H1 (cell line): ENCODE measurements at regions not wholly inside any gene's neighbourhood (a gene's known extent, or its start where the extent isn't known, plus 50 kb on each side); places are given as distances from the start of the nearest gene placed in this dataset.

Source experiments
- CTCF ChIA-PET: fragments of 300-600 bp; sonication (Branson Sonifier 250); formaldehyde crosslinking; loops from one replicate; lab custom pipeline; 2021; ENCODE audit not compliant: partially characterized antibody; lab: Charles Lee
- POLR2A ChIA-PET: fragments of 300-600 bp; sonication (Branson Sonifier 250); formaldehyde crosslinking; loops from one replicate; lab custom pipeline; 2021; ENCODE audit warnings: inconsistent platforms; ENCODE audit not compliant: partially characterized antibody; lab: Charles Lee
- DNase-seq, 2 experiments: peaks; one replicate each; pipeline versions ENCODE4 v3.0.0 to v3.0.0-alpha.2; 2010 to 2022; ENCODE audit warnings: low spot score in 2 of 2, low read depth in 1 of 2, mixed read lengths in 1 of 2
- FAIRE-seq: peaks from 2 replicates; lab custom pipeline; 2011; peaks lifted over from hg19 to GRCh38; lab: Jason Lieb, UNC
- H2AFZ ChIP-seq: 2 replicates; pipeline ENCODE4 v1.8.1; 2012; ENCODE audit warnings: low read length, inconsistent platforms
- H2AK5ac ChIP-seq: 2 replicates; pipeline ENCODE4 v1.6.1; 2013; ENCODE audit warnings: low read depth, low read length
- H2BK120ac ChIP-seq: replicated peaks from 2 replicates; pipeline ENCODE3; 2013; ENCODE audit warnings: low read depth, low read length, inconsistent platforms
- H2BK12ac ChIP-seq: 2 replicates; pipeline ENCODE4 v1.6.1; 2013; ENCODE audit warnings: low read depth, low read length
- H2BK15ac ChIP-seq: 2 replicates; pipeline ENCODE4 v1.6.1; 2013; ENCODE audit warnings: low read length
- H2BK20ac ChIP-seq: 2 replicates; pipeline ENCODE4 v1.6.1; 2013; ENCODE audit warnings: low read length
- H2BK5ac ChIP-seq: 2 replicates; pipeline ENCODE4 v1.6.1; 2013; ENCODE audit warnings: low read depth, low read length
- H3K14ac ChIP-seq: 2 replicates; pipeline ENCODE4 v1.6.1; 2013; ENCODE audit warnings: inconsistent platforms; ENCODE audit not compliant: insufficient read length
- H3K18ac ChIP-seq: 2 replicates; pipeline ENCODE4 v1.6.1; 2013; ENCODE audit warnings: low read length; ENCODE audit errors: extremely low read depth
- H3K23ac ChIP-seq: 2 replicates; pipeline ENCODE4 v1.6.1; 2013; ENCODE audit warnings: inconsistent platforms; ENCODE audit not compliant: insufficient read length
- H3K23me2 ChIP-seq: 2 replicates; pipeline ENCODE4 v1.6.1; 2013; ENCODE audit warnings: low read depth, low read length
- H3K27ac ChIP-seq: 2 replicates; pipeline ENCODE4 v1.6.1; 2011; ENCODE audit warnings: low read depth, low read length, inconsistent platforms
- H3K27me3 ChIP-seq, 4 experiments: replicated peaks in 1 of 4; 1 replicate in 1 of 4; 2 replicates in 3 of 4; pipeline versions ENCODE4 v1.6.1 to v1.8.1; 2011 to 2013; ENCODE audit warnings: low read length in 3 of 4, mild to moderate bottlenecking in 3 of 4, inconsistent platforms in 2 of 4, mixed read lengths in 2 of 4, moderate library complexity in 1 of 4; ENCODE audit not compliant: control insufficient read depth in 3 of 4, insufficient read depth in 3 of 4; ENCODE audit errors: extremely low read depth in 1 of 4
- H3K36me3 ChIP-seq, 4 experiments: 2 replicates each; pipeline versions ENCODE4 v1.6.1 to v1.8.1; 2011 to 2013; ENCODE audit warnings: mild to moderate bottlenecking in 4 of 4, low read length in 3 of 4, moderate library complexity in 2 of 4, control low read depth in 1 of 4, inconsistent platforms in 1 of 4; ENCODE audit not compliant: insufficient read depth in 4 of 4, control insufficient read depth in 2 of 4
- H3K4ac ChIP-seq: replicated peaks from 2 replicates; pipeline ENCODE3; 2013; ENCODE audit warnings: low read length, low read depth, mixed read lengths, inconsistent platforms; ENCODE audit not compliant: insufficient read length
- H3K4me1 ChIP-seq, 4 experiments: replicated peaks in 1 of 4; 1 replicate in 1 of 4; 2 replicates in 3 of 4; pipeline versions ENCODE4 v1.6.1 to v1.8.1; 2011 to 2013; ENCODE audit warnings: low read length in 3 of 4, inconsistent platforms in 2 of 4, mixed read lengths in 1 of 4; ENCODE audit not compliant: insufficient read depth in 4 of 4, control insufficient read depth in 3 of 4
- H3K4me2 ChIP-seq, 2 experiments: 2 replicates each; pipeline versions ENCODE4 v1.6.1 to v1.8.1; 2011 to 2013; ENCODE audit warnings: low read depth in 2 of 2, low read length in 2 of 2, control low read depth in 1 of 2, inconsistent platforms in 1 of 2, mild to moderate bottlenecking in 1 of 2; ENCODE audit not compliant: insufficient read depth in 1 of 2
- H3K4me3 ChIP-seq, 4 experiments: fragments of 200-600, 300-600 bp in 1 of 4; sonication (generic), shearing (Covaris generic), sonication (Bioruptor Twin) in 1 of 4; 2 replicates each; pipeline versions ENCODE4 v1.5.1 to v1.8.1; 2011 to 2016; ENCODE audit warnings: low read length in 4 of 4, low read depth in 3 of 4, control low read depth in 2 of 4, inconsistent platforms in 2 of 4, mild to moderate bottlenecking in 2 of 4, mixed read lengths in 1 of 4, moderate library complexity in 1 of 4; ENCODE audit not compliant: insufficient read depth in 2 of 4; ENCODE audit errors: extremely low read depth in 1 of 4
- H3K56ac ChIP-seq: replicated peaks from 2 replicates; pipeline ENCODE3; 2013; ENCODE audit warnings: low read depth, mild to moderate bottlenecking, mixed read lengths, low read length, inconsistent platforms; ENCODE audit not compliant: insufficient read length
- H3K79me1 ChIP-seq: 2 replicates; pipeline ENCODE4 v1.6.1; 2013; ENCODE audit warnings: low read depth, low read length, control low read depth
- H3K79me2 ChIP-seq, 2 experiments: 2 replicates each; pipeline versions ENCODE4 v1.6.1 to v1.8.1; 2012 to 2013; ENCODE audit warnings: low read length in 2 of 2, mild to moderate bottlenecking in 2 of 2, inconsistent platforms in 1 of 2; ENCODE audit not compliant: insufficient read depth in 2 of 2, control insufficient read depth in 1 of 2
- H3K9ac ChIP-seq, 4 experiments: replicated peaks in 1 of 4; 1 replicate in 1 of 4; 2 replicates in 3 of 4; pipeline versions ENCODE4 v1.6.1 to v1.8.1; 2011 to 2013; ENCODE audit warnings: low read depth in 3 of 4, low read length in 3 of 4, control low read depth in 2 of 4, mild to moderate bottlenecking in 2 of 4, moderate library complexity in 2 of 4, inconsistent platforms in 1 of 4; ENCODE audit errors: extremely low read depth in 1 of 4
- H3K9me3 ChIP-seq, 2 experiments: 2 replicates each; pipeline versions ENCODE4 v1.6.1 to v1.8.1; 2012 to 2013; ENCODE audit warnings: mild to moderate bottlenecking in 2 of 2, moderate library complexity in 2 of 2, control low read depth in 1 of 2, inconsistent platforms in 1 of 2, low read depth in 1 of 2, low read length in 1 of 2, mixed read lengths in 1 of 2; ENCODE audit not compliant: insufficient read depth in 2 of 2
- H4K20me1 ChIP-seq, 2 experiments: replicated peaks in 1 of 2; 2 replicates each; pipeline versions ENCODE3 to v1.8.1; 2011 to 2013; ENCODE audit warnings: inconsistent platforms in 2 of 2, low read length in 2 of 2, mild to moderate bottlenecking in 1 of 2; ENCODE audit not compliant: insufficient read depth in 2 of 2, control insufficient read depth in 1 of 2
- H4K5ac ChIP-seq: 2 replicates; pipeline ENCODE4 v1.6.1; 2013; ENCODE audit warnings: low read length, low read depth, mixed read lengths, inconsistent platforms; ENCODE audit not compliant: insufficient read length
- H4K8ac ChIP-seq: 2 replicates; pipeline ENCODE4 v1.8.0; 2013; ENCODE audit warnings: mild to moderate bottlenecking, moderate library complexity, low read length, inconsistent platforms; ENCODE audit not compliant: insufficient read depth; ENCODE audit errors: extremely low read depth
- H4K91ac ChIP-seq: replicated peaks from 2 replicates; pipeline ENCODE3; 2013; ENCODE audit warnings: low read length, mixed read lengths, inconsistent platforms; ENCODE audit not compliant: insufficient read length
- POLR2AphosphoS5 ChIP-seq: IDR thresholded peaks from 2 replicates; pipeline ENCODE4 v1.6.1; 2011; ENCODE audit warnings: low read depth, low read length
- SP1 ChIP-seq: IDR thresholded peaks from 2 replicates; pipeline ENCODE4 v1.6.1; 2011; ENCODE audit warnings: low read depth, low read length
- ZNF274 ChIP-seq: IDR thresholded peaks from 2 replicates; pipeline ENCODE4 v1.7.0; 2012; ENCODE audit warnings: low read length, borderline replicate concordance; ENCODE audit errors: extremely low read depth
- WGBS, 2 experiments: shearing (Covaris generic) in 1 of 2; methylation state at CpG; one replicate each; pipeline versions ENCODE4 v1.1.6 to v1.1.7; 2013 to 2015; ENCODE audit warnings: low lambda C conversion rate in 2 of 2, mixed read lengths in 2 of 2, inconsistent platforms in 1 of 2, low coverage in 1 of 2, missing lambda C conversion rate in 1 of 2; ENCODE audit not compliant: insufficient replicate concordance in 2 of 2, insufficient coverage in 1 of 2, insufficient read length in 1 of 2; ENCODE audit errors: extremely low coverage in 1 of 2, missing lambda C conversion rate in 1 of 2; 5-methylcytosine and 5-hydroxymethylcytosine counted together

DNA sequence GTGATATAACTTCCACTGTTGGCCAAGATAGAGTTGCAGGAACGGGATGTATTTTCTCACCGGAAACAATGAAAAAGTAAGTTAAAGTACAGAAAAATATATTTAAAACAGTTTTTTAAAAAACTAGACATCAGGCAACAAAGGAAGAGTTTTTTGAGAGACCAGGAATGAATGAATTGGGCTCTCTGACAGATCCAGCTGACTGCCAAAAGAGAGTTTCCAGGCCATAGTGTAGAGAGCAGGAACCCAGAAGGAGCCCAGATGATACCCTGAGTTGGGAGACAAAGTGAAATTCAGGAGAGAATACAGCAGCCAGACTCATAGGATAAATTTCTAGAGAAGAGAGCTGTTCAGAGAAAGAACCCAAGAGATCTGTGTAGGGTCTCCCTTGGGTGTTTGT, 362.6 kb upstream of the SMIM21 start:
- no peak for FAIRE-seq
- no peak overlapping the region for H4K91ac ChIP-seq
- TF ChIP-seq ZNF274, result no peak
- TF ChIP-seq POLR2AphosphoS5, result no peak
- no peak for TF ChIP-seq SP1

More for the DNA sequence above, 362.6 kb upstream of the SMIM21 start:
- Histone ChIP-seq H3K79me1 (no peaks in the 10 kb centered on the region), H3K79me2 (no peaks in the 10 kb centered on the region), H4K5ac (no peak overlapping the region), H2BK20ac (no peak overlapping the region), H3K27ac (no peak overlapping the region), H2BK120ac (no peak overlapping the region), H3K14ac (no peak overlapping the region), H3K9ac (no peak overlapping the region), H4K8ac (no peak overlapping the region), H4K20me1 (no peaks in the 10 kb centered on the region), H3K27me3 (no peaks in the 10 kb centered on the region), H3K4ac (no peak overlapping the region), H3K23me2 (no peaks in the 10 kb centered on the region), H2AFZ (no peak overlapping the region), H2AK5ac (no peak overlapping the region), H3K4me1 (no peaks in the 10 kb centered on the region), H2BK12ac (no peak overlapping the region), H3K4me2 (no peak overlapping the region), H3K23ac (no peak overlapping the region), H3K36me3 (no peaks in the 10 kb centered on the region), H2BK5ac (no peak overlapping the region), H3K4me3 (no peak overlapping the region), H3K9me3 (0 out of 4 replicates have a peak, but pooled peaks cover 0 to 2% of the 10 kb centered on the region in 2 experiments), H3K18ac (no peak overlapping the region), H3K56ac (no peak overlapping the region), H2BK15ac (no peak overlapping the region)
- CTCF ChIA-PET, result no interaction called here
- WGBS, 2 experiments, result 88% methylated on average over 2 of the region's 2 CpGs; no CpG with 5 or more reads in 1 of the 2 experiments
- no peak for DNase-seq
- POLR2A ChIA-PET, result interaction anchor here (0.7 kb wide), 1 partner anchor 324 kb away, joined by 3 read pairs; no protein-coding TSS in a partner anchor
